ENCODE measurements at regions not wholly inside any gene's neighbourhood (a gene's known extent, or its start where the extent isn't known, plus 50 kb on each side); places are given as distances from the start of the nearest gene placed in this dataset.
"Not testable (repeated sequence)": the region's sequence is repeated elsewhere in the genome, so short reads cannot be mapped to it uniquely, and the experiment has no call there.

DNA sequence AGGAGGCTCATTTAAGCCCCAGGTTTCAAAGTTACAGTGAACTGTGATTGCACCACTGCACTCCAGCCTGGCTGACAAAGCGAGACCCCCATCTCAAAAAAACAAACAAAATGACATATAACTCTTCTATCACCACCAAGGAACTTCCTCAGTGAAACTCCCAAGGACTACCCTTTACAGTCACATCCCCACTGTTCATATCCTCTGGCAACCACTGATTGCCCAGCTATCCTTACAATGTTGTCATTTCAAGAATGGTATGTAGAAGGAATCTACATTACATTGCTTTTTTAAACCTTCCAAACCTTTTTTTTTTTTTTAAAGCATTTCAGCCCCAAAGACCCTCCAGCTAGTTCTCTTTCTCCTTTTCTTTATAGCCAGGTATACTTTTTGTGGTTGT is 123.1 kb upstream of the CARMIL1 start:
- Histone ChIP-seq H3K27ac (no peak overlapping the region), H2AFZ (no peak overlapping the region), H3K79me2 (no peaks in the 10 kb centered on the region), H3K27me3 (no peaks in the 10 kb centered on the region), H3K4me1 (ENCODE audit: insufficient read depth) (no peaks in the 10 kb centered on the region), H3K9me2 (replicated peaks; ENCODE audit: insufficient read depth) (no peaks in the 10 kb centered on the region), H3K4me3 (no peak overlapping the region), H3K36me3 (replicated peaks; ENCODE audit: insufficient read depth, low read depth) (no peaks in the 10 kb centered on the region), H3K4me2 (no peak overlapping the region), H4K20me1 (ENCODE audit: insufficient read depth, poor library complexity, severe bottlenecking) (no peaks in the 10 kb centered on the region), H3K9me3 (ENCODE audit: low read depth) (peaks cover 7% of the 10 kb centered on the region)
- DNase-seq (ENCODE audit: low spot score): no peak
- WGBS (ENCODE audit: low lambda C conversion rate, missing lambda C conversion rate): 73% methylated on average over 1 of the region's 1 CpG
- TF ChIP-seq EZH2phosphoT487 (IDR thresholded peaks at IDR 0.05; ENCODE audit: low read depth, severe bottlenecking, unreplicated experiment) (no peak), EZH2 (IDR thresholded peaks at IDR 0.05; ENCODE audit: borderline replicate concordance) (no peak)
- TF ChIP-seq, protein P1, sequence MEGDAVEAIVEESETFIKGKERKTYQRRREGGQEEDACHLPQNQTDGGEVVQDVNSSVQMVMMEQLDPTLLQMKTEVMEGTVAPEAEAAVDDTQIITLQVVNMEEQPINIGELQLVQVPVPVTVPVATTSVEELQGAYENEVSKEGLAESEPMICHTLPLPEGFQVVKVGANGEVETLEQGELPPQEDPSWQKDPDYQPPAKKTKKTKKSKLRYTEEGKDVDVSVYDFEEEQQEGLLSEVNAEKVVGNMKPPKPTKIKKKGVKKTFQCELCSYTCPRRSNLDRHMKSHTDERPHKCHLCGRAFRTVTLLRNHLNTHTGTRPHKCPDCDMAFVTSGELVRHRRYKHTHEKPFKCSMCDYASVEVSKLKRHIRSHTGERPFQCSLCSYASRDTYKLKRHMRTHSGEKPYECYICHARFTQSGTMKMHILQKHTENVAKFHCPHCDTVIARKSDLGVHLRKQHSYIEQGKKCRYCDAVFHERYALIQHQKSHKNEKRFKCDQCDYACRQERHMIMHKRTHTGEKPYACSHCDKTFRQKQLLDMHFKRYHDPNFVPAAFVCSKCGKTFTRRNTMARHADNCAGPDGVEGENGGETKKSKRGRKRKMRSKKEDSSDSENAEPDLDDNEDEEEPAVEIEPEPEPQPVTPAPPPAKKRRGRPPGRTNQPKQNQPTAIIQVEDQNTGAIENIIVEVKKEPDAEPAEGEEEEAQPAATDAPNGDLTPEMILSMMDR (IDR thresholded peaks at IDR 0.05; ENCODE audit: poor library complexity): no peak

DNA sequence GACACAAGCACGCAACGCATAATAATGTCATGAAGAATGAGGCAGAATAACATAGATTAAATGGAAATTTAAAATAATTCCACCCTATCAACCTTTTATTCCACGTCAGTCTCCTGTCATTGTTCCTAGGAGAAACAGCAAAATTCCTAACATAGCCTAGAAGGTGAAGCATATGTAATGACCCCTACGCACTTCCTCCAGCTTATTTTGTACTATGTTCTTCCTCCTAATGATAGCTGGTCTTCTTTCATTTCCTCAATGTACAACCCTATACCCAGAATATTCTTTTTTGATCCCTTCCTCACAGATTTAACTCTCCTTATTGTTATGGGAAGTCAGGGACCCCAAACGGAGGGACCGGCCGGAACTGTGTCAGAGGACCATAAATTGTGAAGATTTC is 122.0 kb upstream of the CARMIL1 start:
- 89% methylated on average over 7 of the region's 7 CpGs for WGBS (ENCODE audit: low lambda C conversion rate, missing lambda C conversion rate)
- H3K4me3 ChIP-seq: no peak overlapping the region
- H3K27me3 ChIP-seq: no peaks in the 10 kb centered on the region
- H2AFZ ChIP-seq: no peak overlapping the region
- H3K9me3 ChIP-seq (ENCODE audit: low read depth): peaks cover 7% of the 10 kb centered on the region
- no peaks in the 10 kb centered on the region for H3K9me2 ChIP-seq (replicated peaks; ENCODE audit: insufficient read depth)
- H3K27ac ChIP-seq: no peak overlapping the region
- DNase-seq (ENCODE audit: low spot score): no peak
- H3K4me1 ChIP-seq (ENCODE audit: insufficient read depth): no peaks in the 10 kb centered on the region
- TF ChIP-seq EZH2phosphoT487 (IDR thresholded peaks at IDR 0.05; ENCODE audit: low read depth, severe bottlenecking, unreplicated experiment) (no peak), EZH2 (IDR thresholded peaks at IDR 0.05; ENCODE audit: borderline replicate concordance) (no peak)
- TF ChIP-seq, protein P1 (IDR thresholded peaks at IDR 0.05; ENCODE audit: poor library complexity): no peak
- H3K36me3 ChIP-seq (replicated peaks; ENCODE audit: insufficient read depth, low read depth): no peaks in the 10 kb centered on the region
- no peaks in the 10 kb centered on the region for H4K20me1 ChIP-seq (ENCODE audit: insufficient read depth, poor library complexity, severe bottlenecking)
- no peaks in the 10 kb centered on the region for H3K79me2 ChIP-seq
- no peak overlapping the region for H3K4me2 ChIP-seq

DNA sequence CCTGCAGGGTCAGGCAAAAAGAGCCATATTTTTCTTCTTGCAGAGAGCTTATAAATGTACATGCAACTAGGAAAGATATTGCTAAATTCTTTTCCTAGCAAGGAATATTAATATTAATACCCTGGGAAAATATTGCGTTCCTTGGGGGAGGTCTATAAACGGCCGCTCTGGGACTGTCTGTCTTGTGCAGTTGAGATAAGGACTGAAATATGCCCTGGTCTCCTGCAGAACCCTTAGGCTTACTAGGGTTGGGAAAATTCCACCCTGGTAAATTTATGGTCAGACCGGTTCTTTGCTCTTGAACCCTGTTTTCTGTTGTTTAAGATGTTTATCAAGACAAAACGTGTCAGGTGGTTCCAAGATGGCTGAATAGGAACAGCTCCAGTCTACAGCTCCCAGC is 121.3 kb upstream of the CARMIL1 start:
- Histone ChIP-seq H3K4me3 (no peak overlapping the region), H3K36me3 (replicated peaks; ENCODE audit: insufficient read depth, low read depth) (no peaks in the 10 kb centered on the region), H3K9me2 (replicated peaks; ENCODE audit: insufficient read depth) (no peaks in the 10 kb centered on the region), H2AFZ (no peak overlapping the region), H3K79me2 (no peaks in the 10 kb centered on the region), H3K27ac (no peak overlapping the region), H3K9me3 (ENCODE audit: low read depth) (peaks cover 7% of the 10 kb centered on the region), H4K20me1 (ENCODE audit: insufficient read depth, poor library complexity, severe bottlenecking) (no peaks in the 10 kb centered on the region), H3K4me2 (no peak overlapping the region), H3K27me3 (no peaks in the 10 kb centered on the region), H3K4me1 (ENCODE audit: insufficient read depth) (no peaks in the 10 kb centered on the region)
- TF ChIP-seq EZH2phosphoT487 (IDR thresholded peaks at IDR 0.05; ENCODE audit: low read depth, severe bottlenecking, unreplicated experiment) (no peak), EZH2 (IDR thresholded peaks at IDR 0.05; ENCODE audit: borderline replicate concordance) (no peak)
- TF ChIP-seq, protein P1 (IDR thresholded peaks at IDR 0.05; ENCODE audit: poor library complexity): no peak
- no peak for DNase-seq (ENCODE audit: low spot score)
- 99% methylated on average over 5 of the region's 5 CpGs for WGBS (ENCODE audit: low lambda C conversion rate, missing lambda C conversion rate)

DNA sequence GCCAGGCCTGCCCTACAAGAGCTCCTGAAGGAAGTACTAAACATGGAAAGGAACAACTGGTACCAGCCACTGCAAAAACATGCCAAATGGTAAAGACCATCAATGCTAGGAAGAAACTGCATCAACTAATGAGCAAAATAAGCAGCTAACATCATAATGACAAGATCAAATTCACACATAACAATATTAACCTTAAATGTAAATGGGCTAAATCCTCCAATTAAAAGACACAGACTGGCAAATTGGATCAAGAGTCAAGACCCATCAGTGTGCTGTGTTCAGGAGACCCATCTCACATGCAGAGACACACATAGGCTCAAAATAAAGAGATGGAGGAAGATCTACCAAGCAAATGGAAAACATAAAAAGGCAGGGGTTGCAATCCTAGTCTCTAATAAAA is 119.0 kb upstream of the CARMIL1 start:
- not testable (repeated sequence) for H3K4me1 ChIP-seq (ENCODE audit: insufficient read depth); H2AFZ ChIP-seq; H3K4me3 ChIP-seq; H3K79me2 ChIP-seq; H3K36me3 ChIP-seq (replicated peaks; ENCODE audit: insufficient read depth, low read depth); H3K27me3 ChIP-seq; DNase-seq (ENCODE audit: low spot score); H3K4me2 ChIP-seq; H3K9me3 ChIP-seq (ENCODE audit: low read depth); H3K27ac ChIP-seq; H4K20me1 ChIP-seq (ENCODE audit: insufficient read depth, poor library complexity, severe bottlenecking); H3K9me2 ChIP-seq (replicated peaks; ENCODE audit: insufficient read depth)

All from hepatocyte (in vitro differentiated cells).